NCI-H460 (cell line): ENCODE measurements at regions not wholly inside any gene's neighbourhood (a gene's known extent, or its start where the extent isn't known, plus 50 kb on each side); places are given as distances from the start of the nearest gene placed in this dataset.

Experiments used
- DNase-seq: peaks from one replicate; pipeline ENCODE4 v3.0.0-alpha.2; 2016; ENCODE audit warnings: low read depth; ENCODE audit errors: extremely low read depth

GRCh38 chr9:119788921-119789320 is 419.7 kb upstream of the BRINP1 start:
- no peak for DNase-seq

DNA sequence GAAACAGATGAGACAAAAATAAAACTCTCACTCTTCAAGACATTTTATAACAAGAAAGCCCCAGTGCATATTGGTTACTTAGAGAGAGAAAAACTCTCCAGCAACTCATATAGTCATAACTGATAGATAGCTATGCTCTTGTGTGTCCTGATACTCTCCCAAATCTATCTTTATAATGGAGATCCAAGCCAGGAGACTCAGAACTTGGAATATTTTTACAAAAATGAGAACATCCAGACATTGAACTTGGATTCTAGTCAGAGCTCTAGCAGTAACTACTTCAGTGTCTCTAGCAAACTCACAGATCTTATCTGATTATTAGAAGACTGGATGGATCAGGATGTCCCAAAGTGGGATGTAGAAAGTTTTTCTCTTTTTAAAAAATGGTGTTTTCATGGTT is 412.7 kb upstream of the BRINP1 start:
- no peak for DNase-seq

GRCh38 chr9:119775410-119775809 is 406.2 kb upstream of the BRINP1 start:
- no peak for DNase-seq

GRCh38 chr9:119773823-119774222 is 404.6 kb upstream of the BRINP1 start:
- DNase-seq, result no peak

DNA sequence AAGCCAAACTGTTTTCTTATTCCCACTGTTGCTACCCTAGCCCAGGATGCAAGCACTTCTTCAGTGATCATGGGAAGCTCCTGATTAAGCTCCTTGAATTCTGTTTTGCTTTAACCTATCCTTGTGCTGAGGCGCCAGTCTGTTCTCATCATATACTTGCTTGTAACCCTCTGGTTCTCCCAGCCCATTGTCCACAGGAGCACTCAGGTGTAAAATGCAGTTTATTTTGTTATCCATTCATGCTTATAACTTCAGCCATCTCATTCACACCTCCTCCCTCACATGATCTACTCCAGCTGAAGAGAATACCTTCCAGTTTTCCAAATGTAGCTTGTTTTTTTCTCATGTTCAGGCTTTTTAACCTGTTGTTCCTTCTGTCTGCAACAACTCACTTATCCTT is 402.1 kb upstream of the BRINP1 start:
- no peak for DNase-seq

- no peak for DNase-seq
These were observed 399.0 kb upstream of the BRINP1 start for GRCh38 chr9:119768266-119768665.

- no peak for DNase-seq
These were observed 396.5 kb upstream of the BRINP1 start for GRCh38 chr9:119765632-119766175.

DNA sequence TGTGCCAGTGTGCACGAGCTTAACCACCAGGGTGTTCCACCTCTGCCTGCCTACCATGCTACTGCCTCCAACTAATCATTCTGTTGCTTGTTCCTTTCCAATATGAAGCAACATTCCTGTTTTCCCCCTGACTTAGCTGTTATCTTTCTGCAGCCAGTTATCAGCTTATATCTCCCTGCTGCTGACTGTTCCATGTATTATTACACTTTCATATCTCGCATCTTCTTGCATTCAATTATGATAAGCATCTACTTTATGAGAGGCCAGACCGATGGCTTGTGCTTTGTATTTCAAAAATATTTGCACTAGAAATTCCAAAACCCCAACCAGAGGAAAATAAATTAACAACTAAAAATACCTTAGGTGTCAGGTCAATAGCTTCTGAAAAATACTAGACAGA is 394.0 kb upstream of the BRINP1 start:
- no peak for DNase-seq

DNA sequence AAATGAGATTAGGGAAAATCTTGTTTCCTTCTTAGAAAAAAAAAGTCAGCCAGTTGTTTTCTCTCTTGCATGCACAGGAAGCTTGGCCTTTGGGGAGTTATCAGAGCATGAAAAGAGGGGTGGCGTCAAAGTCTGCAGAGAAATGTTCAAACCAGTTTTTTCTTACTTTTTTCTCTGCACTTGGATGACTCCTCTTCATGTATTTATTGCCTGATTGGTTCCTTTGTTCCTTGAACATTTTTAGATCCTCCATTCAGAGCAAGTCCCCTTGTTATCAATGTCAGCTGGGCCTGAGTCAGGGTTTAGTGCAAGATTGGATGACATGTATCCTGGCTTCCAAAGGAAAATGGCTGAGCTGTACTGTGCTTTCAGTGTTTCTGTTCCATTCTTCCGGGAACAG is 392.6 kb upstream of the BRINP1 start:
- DNase-seq, result no peak

DNA sequence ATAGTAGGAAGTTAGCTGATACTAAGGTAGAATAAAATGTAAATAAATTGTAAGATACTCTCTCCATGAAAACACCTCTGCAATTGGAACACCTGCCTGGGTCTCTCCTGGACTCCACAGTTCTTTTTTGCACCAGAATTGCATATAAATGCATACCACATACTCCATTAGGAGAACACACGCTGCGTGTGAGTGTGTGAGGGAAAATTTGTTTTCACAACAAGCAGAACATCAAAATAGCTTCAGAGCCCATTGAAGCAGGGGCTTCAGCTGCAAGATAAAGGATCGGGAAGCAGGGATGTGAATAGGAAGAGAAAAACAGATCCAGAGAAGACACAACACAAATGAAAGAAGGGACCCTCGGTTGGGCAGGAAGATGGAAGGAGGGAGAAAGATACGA is 389.8 kb upstream of the BRINP1 start:
- DNase-seq, result no peak

DNA sequence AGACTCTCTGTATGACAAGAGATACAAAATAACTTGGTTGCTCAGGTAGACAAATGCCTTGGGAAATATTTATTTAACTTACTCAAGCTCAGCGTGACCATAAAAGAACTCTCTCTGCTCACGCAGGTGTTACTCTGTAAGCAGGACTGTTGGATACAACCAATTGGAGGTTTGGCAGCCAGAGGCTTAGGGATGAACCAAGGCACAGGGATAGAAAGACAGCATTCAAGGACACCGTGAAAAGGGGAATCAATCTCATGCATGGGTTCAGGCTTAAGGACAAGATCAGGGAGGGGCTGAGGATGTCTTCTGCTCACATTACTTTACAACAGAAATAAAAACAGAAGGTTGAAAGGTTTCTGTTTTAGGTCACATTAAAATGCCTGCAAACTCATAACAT is 389.0 kb upstream of the BRINP1 start:
- no peak for DNase-seq

DNA sequence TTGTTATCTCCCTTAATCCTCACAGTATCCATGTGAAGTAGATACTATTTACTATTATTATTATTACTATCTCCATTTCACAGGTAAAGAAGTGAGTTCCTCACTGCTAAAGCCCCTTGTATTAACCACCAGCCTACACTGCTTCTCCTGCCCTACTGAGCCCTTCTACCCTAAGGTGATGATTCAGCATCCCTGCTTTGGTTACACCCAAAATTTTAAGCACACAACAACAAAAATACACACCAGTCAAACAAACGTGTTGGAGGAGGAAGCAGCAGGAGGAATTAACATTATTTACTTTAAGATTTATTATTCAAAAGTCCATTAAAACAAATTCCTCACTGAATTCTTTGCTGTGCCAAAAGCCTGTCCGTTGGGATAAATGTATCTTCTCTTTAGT is 370.2 kb upstream of the BRINP1 start:
- DNase-seq, result no peak

DNA sequence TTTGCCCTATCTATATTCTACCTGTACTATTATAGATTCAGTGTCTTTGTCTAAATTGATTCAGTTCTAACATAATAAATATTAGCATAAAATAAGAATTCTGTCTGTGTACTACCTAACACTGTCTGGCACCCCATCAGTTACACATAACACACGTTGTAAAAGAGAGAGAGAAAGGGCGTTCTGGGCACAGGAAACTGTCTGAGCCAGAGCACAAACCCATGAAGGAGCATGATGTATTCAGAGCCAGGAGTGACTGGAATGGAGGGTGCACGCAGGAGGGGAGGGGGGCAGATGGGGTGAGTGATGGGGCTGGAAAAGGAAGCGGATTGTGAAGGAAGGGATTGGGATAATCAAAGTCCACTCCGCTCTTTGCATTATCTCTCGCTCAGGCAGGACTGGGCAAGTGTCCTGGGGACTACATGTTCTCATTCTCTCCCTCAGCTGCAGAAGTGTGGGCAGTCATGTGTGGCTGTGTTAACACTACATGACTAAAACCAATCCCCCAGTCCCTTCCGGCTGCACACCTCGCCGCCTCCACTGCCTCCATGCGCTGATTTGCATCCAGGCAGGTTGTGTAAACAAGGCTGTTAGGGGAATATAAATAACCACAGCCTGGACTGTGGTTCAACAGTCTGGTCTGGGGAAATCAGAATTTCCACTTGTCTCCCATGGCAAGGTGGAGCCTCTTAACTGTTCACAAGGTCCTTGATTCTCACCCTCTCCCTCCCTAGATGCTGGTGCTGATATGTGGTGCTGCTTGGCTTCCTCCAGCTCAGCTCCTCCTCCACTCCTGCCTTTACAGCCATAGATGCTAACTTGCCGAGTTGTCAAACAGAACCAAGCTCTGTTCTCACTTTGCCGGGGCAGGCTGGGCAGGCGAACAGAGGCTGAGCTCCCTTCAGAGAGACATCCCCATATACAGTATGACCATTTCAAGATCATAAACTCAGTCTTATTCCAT is 367.5 kb upstream of the BRINP1 start:
- DNase-seq, result no peak

DNA sequence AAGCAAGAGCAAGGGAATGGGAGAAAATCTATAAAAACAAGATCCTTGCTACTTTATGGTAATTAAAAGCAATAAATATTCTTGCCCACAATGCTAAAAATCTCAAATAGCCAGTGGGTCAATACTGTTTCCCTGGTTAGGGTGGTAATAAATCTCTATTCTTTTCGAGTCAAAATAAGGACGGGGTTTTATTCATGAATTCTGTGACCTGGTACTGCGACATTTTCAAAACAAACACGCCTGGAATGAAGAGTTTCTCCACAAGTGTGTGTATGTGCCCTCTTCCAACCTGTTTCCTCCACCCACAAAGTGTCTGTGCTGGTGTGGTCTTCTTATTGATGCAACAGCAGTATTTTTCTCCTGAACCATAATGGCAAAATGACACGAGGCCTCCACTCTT is 358.8 kb upstream of the BRINP1 start:
- DNase-seq, result no peak

DNA sequence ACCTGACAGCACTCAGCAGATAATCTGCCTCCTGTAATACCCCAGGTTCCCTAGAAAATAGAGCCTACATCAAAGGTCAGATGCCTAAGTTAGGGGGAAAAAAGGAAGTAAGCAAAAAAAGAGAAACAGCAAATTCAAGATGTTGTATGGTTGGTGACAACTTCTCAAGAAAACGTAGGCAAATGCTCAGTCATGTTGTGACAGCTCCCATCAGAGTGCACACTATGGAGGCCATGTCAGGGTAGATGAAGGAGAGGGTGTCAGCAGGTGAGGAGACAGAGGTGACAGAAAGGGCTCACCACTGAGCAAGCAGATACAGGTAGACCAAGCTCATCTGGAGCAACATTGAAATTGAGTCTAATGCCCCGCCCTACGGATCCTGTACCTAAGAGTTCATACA is 356.8 kb upstream of the BRINP1 start:
- DNase-seq, result no peak

GRCh38 chr9:119722384-119722783 is 353.1 kb upstream of the BRINP1 start:
- DNase-seq, result no peak

GRCh38 chr9:119712325-119712724 is 343.1 kb upstream of the BRINP1 start:
- no peak for DNase-seq

DNA sequence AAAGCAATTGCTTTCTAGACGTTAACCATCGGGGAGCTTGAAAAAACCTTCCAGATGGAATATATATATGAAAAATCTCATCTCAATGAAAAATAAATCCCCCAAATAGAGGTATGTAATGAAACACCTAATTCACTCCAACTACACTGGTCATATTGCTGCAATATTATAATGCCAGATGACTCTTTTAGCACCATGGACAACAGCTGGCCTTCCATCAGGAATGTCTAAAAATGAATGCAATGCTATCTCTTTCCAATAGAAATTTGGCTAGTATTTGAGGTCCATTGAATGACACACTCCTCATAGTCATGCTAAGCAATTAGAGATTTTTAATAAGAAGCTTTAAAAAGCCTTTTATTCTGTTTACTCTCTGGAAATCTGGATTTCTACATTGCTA is 340.2 kb upstream of the BRINP1 start:
- no peak for DNase-seq

DNA sequence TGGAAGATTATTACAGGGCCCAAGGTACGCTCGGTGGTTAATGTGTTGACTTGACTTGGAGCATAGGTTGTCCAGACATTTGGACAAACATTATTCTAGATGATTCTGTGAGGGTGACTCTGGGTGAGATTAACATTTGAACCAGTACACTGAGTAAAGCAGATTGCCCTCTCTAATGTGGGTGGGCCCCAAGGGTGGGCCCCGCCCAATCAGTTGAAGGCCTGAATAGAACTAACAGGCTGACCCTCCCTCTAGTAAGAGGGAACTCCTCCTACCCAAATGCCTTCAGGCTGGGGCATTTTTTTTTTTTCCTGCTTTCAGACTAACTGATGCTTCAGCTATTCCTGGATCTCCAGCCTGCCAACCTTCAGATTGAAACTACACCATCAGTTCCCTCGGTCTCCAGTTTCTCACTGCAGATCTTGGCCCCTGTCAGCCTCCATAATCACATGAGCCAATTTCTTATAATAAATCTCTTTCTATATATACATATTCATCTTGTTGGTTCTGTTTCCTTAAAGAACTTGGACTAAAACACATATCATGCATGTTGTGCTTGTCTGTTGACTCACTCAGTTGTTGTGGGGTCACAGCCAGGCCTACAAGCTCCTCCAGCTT is 338.1 kb upstream of the BRINP1 start:
- DNase-seq, result no peak

DNA sequence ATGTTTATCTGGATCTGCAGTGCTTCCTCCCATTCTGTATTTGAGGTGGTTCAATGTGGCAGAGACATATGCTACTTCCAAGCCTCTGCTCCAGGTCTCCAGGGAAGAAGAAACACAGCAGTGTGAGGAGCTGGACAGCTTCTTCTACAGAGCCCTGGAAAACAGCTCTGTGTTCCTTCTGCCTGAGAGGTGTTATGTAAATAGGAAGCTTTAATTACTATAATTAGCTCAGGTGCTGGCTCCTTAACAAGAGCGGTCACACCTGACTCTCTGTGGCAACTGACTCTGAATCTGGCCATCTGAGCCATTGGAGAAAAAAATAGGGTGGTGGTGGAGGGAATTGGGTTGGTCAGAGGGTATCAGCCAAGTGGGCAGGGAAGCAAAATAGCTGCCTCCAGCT is 332.4 kb upstream of the BRINP1 start:
- no peak for DNase-seq

GRCh38 chr9:119698535-119698934 is 329.3 kb upstream of the BRINP1 start:
- no peak for DNase-seq

- no peak for DNase-seq
These were observed 328.8 kb upstream of the BRINP1 start for GRCh38 chr9:119697996-119698395.
